Left ventricle myocardium inferior (tissue), 1 donor: ENCODE measurements at regions not wholly inside any gene's neighbourhood (a gene's known extent, or its start where the extent isn't known, plus 50 kb on each side); places are given as distances from the start of the nearest gene placed in this dataset.

Source experiments
- DNase-seq: peaks from one replicate; pipeline ENCODE4 v3.0.0-alpha.2; 2020
- H3K27ac ChIP-seq: fragments of 200-600 bp; replicated peaks from 2 replicates; pipeline ENCODE4 v1.8.0; 2021
- H3K27me3 ChIP-seq: fragments of 200-600 bp; 2 replicates; pipeline ENCODE4 v1.8.0; 2021; ENCODE audit warnings: low read depth
- H3K36me3 ChIP-seq: fragments of 200-600 bp; 2 replicates; pipeline ENCODE4 v1.8.0; 2021
- H3K4me1 ChIP-seq: fragments of 200-600 bp; 2 replicates; pipeline ENCODE4 v1.8.0; 2021
- H3K4me3 ChIP-seq: fragments of 200-600 bp; 2 replicates; pipeline ENCODE4 v1.8.0; 2021; ENCODE audit warnings: mild to moderate bottlenecking, moderate library complexity
- H3K9me3 ChIP-seq: fragments of 200-600 bp; replicated peaks from 2 replicates; pipeline ENCODE4 v1.8.0; 2021
- intact Hi-C: fragments of 100-400 bp; cut with micrococcal nuclease; formaldehyde crosslinking; loops from one replicate; pipeline ENCODE4 v1.11.0; 2022
- TF ChIP-seq, protein P1 (sequence below): fragments of 200-600 bp; IDR thresholded peaks from 2 replicates; pipeline ENCODE4 v1.8.0; 2021; ENCODE audit warnings: antibody characterized with exemption, mild to moderate bottlenecking, borderline replicate concordance
- donor health status: DM: no; HTN: yes; CAD: no; lungs with severe emphysema.

DNA sequence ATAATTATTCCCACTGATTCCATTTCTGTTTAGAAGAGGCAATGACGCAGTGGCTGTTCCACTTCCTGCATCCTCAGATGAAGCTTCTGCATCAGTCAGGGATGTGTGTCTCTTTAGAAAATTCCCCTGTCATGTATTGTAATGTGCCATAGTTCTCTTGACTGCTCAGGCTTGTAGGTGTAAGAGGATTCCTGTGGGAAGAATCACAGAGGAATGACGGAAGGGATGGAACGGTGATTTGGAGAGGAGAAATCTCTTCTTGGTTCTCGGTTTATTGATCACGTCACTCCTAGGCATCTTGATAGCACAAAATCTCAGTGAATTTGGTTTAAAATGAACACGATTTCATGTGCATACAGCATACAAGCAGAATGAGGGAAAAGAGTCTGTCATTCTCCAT is 69.8 kb upstream of the PRKCQ start:
- TF ChIP-seq, protein P1, sequence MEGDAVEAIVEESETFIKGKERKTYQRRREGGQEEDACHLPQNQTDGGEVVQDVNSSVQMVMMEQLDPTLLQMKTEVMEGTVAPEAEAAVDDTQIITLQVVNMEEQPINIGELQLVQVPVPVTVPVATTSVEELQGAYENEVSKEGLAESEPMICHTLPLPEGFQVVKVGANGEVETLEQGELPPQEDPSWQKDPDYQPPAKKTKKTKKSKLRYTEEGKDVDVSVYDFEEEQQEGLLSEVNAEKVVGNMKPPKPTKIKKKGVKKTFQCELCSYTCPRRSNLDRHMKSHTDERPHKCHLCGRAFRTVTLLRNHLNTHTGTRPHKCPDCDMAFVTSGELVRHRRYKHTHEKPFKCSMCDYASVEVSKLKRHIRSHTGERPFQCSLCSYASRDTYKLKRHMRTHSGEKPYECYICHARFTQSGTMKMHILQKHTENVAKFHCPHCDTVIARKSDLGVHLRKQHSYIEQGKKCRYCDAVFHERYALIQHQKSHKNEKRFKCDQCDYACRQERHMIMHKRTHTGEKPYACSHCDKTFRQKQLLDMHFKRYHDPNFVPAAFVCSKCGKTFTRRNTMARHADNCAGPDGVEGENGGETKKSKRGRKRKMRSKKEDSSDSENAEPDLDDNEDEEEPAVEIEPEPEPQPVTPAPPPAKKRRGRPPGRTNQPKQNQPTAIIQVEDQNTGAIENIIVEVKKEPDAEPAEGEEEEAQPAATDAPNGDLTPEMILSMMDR: no peak
- H3K36me3 ChIP-seq: no peaks in the 10 kb centered on the region
- H3K27ac ChIP-seq: no peak overlapping the region
- no peak overlapping the region for H3K4me3 ChIP-seq
- DNase-seq: no peak
- no peaks in the 10 kb centered on the region for H3K9me3 ChIP-seq
- peaks cover 86% of the 10 kb centered on the region for H3K27me3 ChIP-seq
- no peaks in the 10 kb centered on the region for H3K4me1 ChIP-seq
- intact Hi-C loops: no loop called here

DNA sequence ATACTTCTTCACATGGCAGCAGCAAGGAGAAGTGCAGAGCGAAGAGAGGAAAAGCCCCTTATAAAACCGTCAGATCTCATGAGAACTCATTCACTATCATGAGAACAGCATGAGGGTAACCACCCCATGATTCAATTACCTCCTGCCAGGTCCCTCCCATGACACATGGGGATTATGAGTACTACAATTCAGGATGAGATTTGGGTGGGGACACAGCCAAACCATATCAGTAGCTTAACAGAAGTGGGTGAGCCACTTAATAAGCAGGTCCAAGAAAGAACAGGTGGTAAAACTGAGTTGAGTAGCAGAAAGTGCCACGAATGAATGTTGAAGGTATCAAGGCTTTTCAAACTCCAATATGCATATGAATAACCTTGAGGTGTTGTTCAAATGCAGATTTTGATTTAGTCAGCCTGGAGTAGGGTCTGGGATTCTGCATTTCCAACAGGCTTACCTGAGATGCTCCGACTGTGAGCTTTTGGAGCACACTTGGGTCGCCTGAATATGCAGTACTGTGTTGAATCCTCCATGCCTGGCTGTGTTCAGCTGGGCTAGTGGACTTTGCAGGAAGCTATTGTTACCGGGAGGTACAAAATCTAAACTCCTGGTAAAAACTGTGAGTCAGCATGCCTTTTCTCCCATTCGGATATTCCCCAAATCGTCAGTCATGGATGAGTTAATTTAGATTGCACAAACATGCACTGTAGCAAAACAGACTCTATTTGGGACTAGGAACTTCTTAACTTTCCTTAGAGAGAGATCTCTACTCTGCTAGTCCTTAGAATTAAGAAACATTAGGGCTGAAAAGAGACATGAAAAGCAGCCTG is 69.0 kb upstream of the PRKCQ start:
- no peak overlapping the region for H3K27ac ChIP-seq
- H3K4me3 ChIP-seq: no peak overlapping the region
- H3K36me3 ChIP-seq: no peaks in the 10 kb centered on the region
- TF ChIP-seq, protein P1: no peak
- no peaks in the 10 kb centered on the region for H3K9me3 ChIP-seq
- intact Hi-C loops: no loop called here
- H3K4me1 ChIP-seq: no peaks in the 10 kb centered on the region
- H3K27me3 ChIP-seq: peaks cover 86% of the 10 kb centered on the region
- no peak for DNase-seq

- TF ChIP-seq, protein P1: peak; percentile 50
- H3K27ac ChIP-seq: no peak overlapping the region
- H3K9me3 ChIP-seq: no peaks in the 10 kb centered on the region
- peaks cover 82% of the 10 kb centered on the region for H3K27me3 ChIP-seq
- no peaks in the 10 kb centered on the region for H3K4me1 ChIP-seq
- DNase-seq: no peak
- intact Hi-C loops: no loop called here
- no peak overlapping the region for H3K4me3 ChIP-seq
- no peaks in the 10 kb centered on the region for H3K36me3 ChIP-seq
Observed at GRCh38 chr10:6647811-6648526, 67.9 kb upstream of the PRKCQ start.

GRCh38 chr10:6643962-6644361 is 63.9 kb upstream of the PRKCQ start:
- Histone ChIP-seq H3K36me3 (no peaks in the 10 kb centered on the region), H3K9me3 (no peaks in the 10 kb centered on the region), H3K27me3 (peaks cover 58% of the 10 kb centered on the region), H3K27ac (no peak overlapping the region), H3K4me3 (no peak overlapping the region), H3K4me1 (no peaks in the 10 kb centered on the region)
- TF ChIP-seq, protein P1: no peak
- no peak for DNase-seq
- intact Hi-C loops: no loop called here

DNA sequence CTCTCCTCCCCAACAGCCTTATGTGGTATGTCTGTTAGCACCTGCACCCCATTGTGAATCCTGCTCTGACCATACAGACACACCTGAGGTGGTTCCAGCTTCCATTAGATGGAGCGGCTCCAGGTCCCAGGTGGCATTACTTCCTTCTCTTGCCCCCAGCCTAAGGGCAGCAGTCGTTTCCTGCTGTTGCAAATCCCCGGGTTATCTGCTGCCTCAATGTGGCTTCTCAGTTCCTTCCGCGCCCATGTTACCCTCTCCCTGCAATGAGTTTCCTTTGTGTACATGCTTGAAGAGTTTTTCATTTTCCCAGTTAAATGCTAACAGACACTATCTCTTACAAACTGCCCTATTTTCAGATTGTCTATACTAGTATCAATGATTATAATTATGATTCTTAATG is 62.8 kb upstream of the PRKCQ start:
- intact Hi-C loops: no loop called here

More for the DNA sequence above, 62.8 kb upstream of the PRKCQ start:
- no peak for DNase-seq
- H3K27ac ChIP-seq: no peak overlapping the region
- H3K36me3 ChIP-seq: no peaks in the 10 kb centered on the region
- no peaks in the 10 kb centered on the region for H3K4me1 ChIP-seq
- H3K9me3 ChIP-seq: no peaks in the 10 kb centered on the region
- peaks cover 49% of the 10 kb centered on the region for H3K27me3 ChIP-seq
- H3K4me3 ChIP-seq: no peak overlapping the region
- TF ChIP-seq, protein P1: no peak
